HEK293 (cell line): ENCODE measurements at regions not wholly inside any gene's neighbourhood (a gene's known extent, or its start where the extent isn't known, plus 50 kb on each side); places are given as distances from the start of the nearest gene placed in this dataset.
"Not testable (repeated sequence)": the region's sequence is repeated elsewhere in the genome, so short reads cannot be mapped to it uniquely, and the experiment has no call there.

Experiments
- CTCF ChIA-PET: fragments of 350-600 bp; formaldehyde crosslinking; extraction: SDS; loops from one replicate; lab custom pipeline; 2021; ENCODE audit warnings: antibody characterized with exemption; lab: Yijun Ruan, JAX
- POLR2A ChIA-PET: fragments of 300-600 bp; formaldehyde crosslinking; extraction: SDS; loops from one replicate; lab custom pipeline; 2020; ENCODE audit warnings: antibody characterized with exemption, inconsistent platforms; lab: Yijun Ruan, JAX
- H3K27ac ChIP-seq: fragments of 200-500 bp; sonication (Bioruptor generic); 2 replicates; pipeline ENCODE4 v1.5.1; 2014; ENCODE audit warnings: low read depth, low read length, control low read depth, inconsistent platforms; ENCODE audit errors: extremely low read depth
- H3K36me3 ChIP-seq, 2 experiments: fragments of 200-500 bp in 1 of 2; sonication (Bioruptor generic) in 1 of 2; 1 replicate in 1 of 2; 2 replicates in 1 of 2; pipeline ENCODE4 v1.5.1; 2014 to 2017; ENCODE audit warnings: inconsistent platforms in 2 of 2, low read length in 2 of 2; ENCODE audit not compliant: control insufficient read depth in 2 of 2, insufficient read depth in 1 of 2
- H3K4me1 ChIP-seq: fragments of 200-500 bp; sonication (Bioruptor generic); 2 replicates; pipeline ENCODE4 v1.5.1; 2014; ENCODE audit warnings: mild to moderate bottlenecking, low read length, inconsistent platforms; ENCODE audit not compliant: control insufficient read depth, insufficient read depth
- H3K4me3 ChIP-seq: 2 replicates; pipeline ENCODE4 v1.5.1; 2011; ENCODE audit warnings: low read depth, mild to moderate bottlenecking, control low read depth, low read length, moderate library complexity
- H3K9me3 ChIP-seq: fragments of 200-500 bp; sonication (Bioruptor generic); 2 replicates; pipeline ENCODE4 v1.5.1; 2014; ENCODE audit warnings: low read depth, low read length, inconsistent platforms; ENCODE audit not compliant: control insufficient read depth, insufficient read depth
- BCL6B ChIP-seq: fragments of 450-650 bp; formaldehyde crosslinking; IDR thresholded peaks from 2 replicates; pipeline ENCODE4 v1.5.1; 2017; ENCODE audit warnings: missing biosample characterization, missing genetic modification characterization
- GFI1B ChIP-seq: fragments of 450-650 bp; formaldehyde crosslinking; IDR thresholded peaks from 2 replicates; pipeline ENCODE4 v1.5.1; 2016; ENCODE audit warnings: missing biosample characterization, missing genetic modification characterization
- GLIS2 ChIP-seq: fragments of 450-650 bp; formaldehyde crosslinking; IDR thresholded peaks from 2 replicates; pipeline ENCODE4 v1.5.1; 2016; ENCODE audit warnings: missing biosample characterization, missing genetic modification characterization
- HOXA7 ChIP-seq: sonication (generic); formaldehyde crosslinking; IDR thresholded peaks from 2 replicates; pipeline ENCODE4 v1.8.1; 2022; ENCODE audit warnings: missing genetic modification reagents, borderline replicate concordance
- KLF1 ChIP-seq: fragments of 450-650 bp; formaldehyde crosslinking; IDR thresholded peaks from 2 replicates; pipeline ENCODE4 v1.5.1; 2016; ENCODE audit warnings: missing biosample characterization, missing genetic modification characterization
- KLF17 ChIP-seq: fragments of 450-650 bp; formaldehyde crosslinking; IDR thresholded peaks from 2 replicates; pipeline ENCODE4 v1.5.1; 2016; ENCODE audit warnings: missing biosample characterization, missing genetic modification characterization
- SALL2 ChIP-seq: fragments of 450-650 bp; formaldehyde crosslinking; IDR thresholded peaks from 2 replicates; pipeline ENCODE4 v1.5.0; 2017; ENCODE audit warnings: missing biosample characterization, mild to moderate bottlenecking, missing genetic modification characterization, borderline replicate concordance
- SCRT2 ChIP-seq: fragments of 450-650 bp; formaldehyde crosslinking; IDR thresholded peaks from 2 replicates; pipeline ENCODE4 v1.5.1; 2016; ENCODE audit warnings: missing biosample characterization, missing genetic modification characterization
- SP7 ChIP-seq: fragments of 450-650 bp; formaldehyde crosslinking; IDR thresholded peaks from 2 replicates; pipeline ENCODE4 v1.5.1; 2016; ENCODE audit warnings: missing biosample characterization, missing genetic modification characterization
- YY2 ChIP-seq: fragments of 450-650 bp; formaldehyde crosslinking; IDR thresholded peaks from 2 replicates; pipeline ENCODE4 v1.5.1; 2016; ENCODE audit warnings: missing biosample characterization, missing genetic modification characterization
- ZBTB49 ChIP-seq: fragments of 450-650 bp; formaldehyde crosslinking; IDR thresholded peaks from 2 replicates; pipeline ENCODE4 v1.5.1; 2016; ENCODE audit warnings: missing biosample characterization, missing genetic modification characterization, low read depth
- ZFHX2 ChIP-seq: fragments of 450-650 bp; formaldehyde crosslinking; conservative IDR thresholded peaks from 2 replicates; pipeline ENCODE4 v1.5.1; 2016; ENCODE audit warnings: missing biosample characterization, missing genetic modification characterization
- ZIC2 ChIP-seq: fragments of 450-650 bp; formaldehyde crosslinking; IDR thresholded peaks from 2 replicates; pipeline ENCODE4 v1.5.1; 2016; ENCODE audit warnings: missing biosample characterization, missing genetic modification characterization
- ZNF146 ChIP-seq: fragments of 450-650 bp; formaldehyde crosslinking; IDR thresholded peaks from 2 replicates; pipeline ENCODE4 v1.5.1; 2016; ENCODE audit warnings: missing biosample characterization, missing genetic modification characterization
- ZNF155 ChIP-seq: fragments of 450-650 bp; formaldehyde crosslinking; IDR thresholded peaks from 2 replicates; pipeline ENCODE4 v1.5.1; 2016; ENCODE audit warnings: missing biosample characterization, missing genetic modification characterization
- ZNF169 ChIP-seq: fragments of 450-650 bp; formaldehyde crosslinking; IDR thresholded peaks from 2 replicates; pipeline ENCODE4 v1.5.1; 2016; ENCODE audit warnings: missing biosample characterization, missing genetic modification characterization
- ZNF184 ChIP-seq: fragments of 450-650 bp; IDR thresholded peaks from 2 replicates; pipeline ENCODE4 v1.5.1; 2018; ENCODE audit warnings: missing biosample characterization, mild to moderate bottlenecking, missing genetic modification characterization
- ZNF248 ChIP-seq: fragments of 450-650 bp; formaldehyde crosslinking; IDR thresholded peaks from 2 replicates; pipeline ENCODE4 v1.5.1; 2017; ENCODE audit warnings: missing biosample characterization, missing genetic modification characterization
- ZNF324 ChIP-seq: fragments of 450-650 bp; formaldehyde crosslinking; IDR thresholded peaks from 2 replicates; pipeline ENCODE4 v1.5.1; 2016; ENCODE audit warnings: missing biosample characterization, missing genetic modification characterization
- ZNF423 ChIP-seq: fragments of 450-650 bp; formaldehyde crosslinking; IDR thresholded peaks from 2 replicates; pipeline ENCODE4 v1.5.1; 2016; ENCODE audit warnings: missing biosample characterization, missing genetic modification characterization
- ZNF501 ChIP-seq: fragments of 450-650 bp; formaldehyde crosslinking; IDR thresholded peaks from 2 replicates; pipeline ENCODE4 v1.5.1; 2016; ENCODE audit warnings: missing biosample characterization, missing genetic modification characterization
- ZNF521 ChIP-seq: fragments of 450-650 bp; formaldehyde crosslinking; IDR thresholded peaks from 2 replicates; pipeline ENCODE4 v1.5.1; 2017; ENCODE audit warnings: missing biosample characterization, mild to moderate bottlenecking, missing genetic modification characterization
- ZNF529 ChIP-seq: fragments of 450-650 bp; formaldehyde crosslinking; IDR thresholded peaks from 2 replicates; pipeline ENCODE4 v1.5.1; 2017; ENCODE audit warnings: missing genetic modification characterization, missing biosample characterization; ENCODE audit not compliant: insufficient replicate concordance
- ZNF610 ChIP-seq: fragments of 450-650 bp; formaldehyde crosslinking; IDR thresholded peaks from 2 replicates; pipeline ENCODE4 v1.5.1; 2016; ENCODE audit warnings: missing biosample characterization, missing genetic modification characterization, borderline replicate concordance
- ZNF621 ChIP-seq: fragments of 450-650 bp; formaldehyde crosslinking; IDR thresholded peaks from 2 replicates; pipeline ENCODE4 v1.5.1; 2017; ENCODE audit warnings: missing biosample characterization, missing genetic modification characterization
- ZNF843 ChIP-seq: fragments of 450-650 bp; formaldehyde crosslinking; IDR thresholded peaks from 2 replicates; pipeline ENCODE4 v1.5.1; 2016; ENCODE audit warnings: missing biosample characterization, missing genetic modification characterization
- ZSCAN23 ChIP-seq: fragments of 450-650 bp; formaldehyde crosslinking; IDR thresholded peaks from 2 replicates; pipeline ENCODE4 v1.5.1; 2016; ENCODE audit warnings: missing biosample characterization, missing genetic modification characterization

- POLR2A ChIA-PET, H3K9me3 ChIP-seq, H3K4me3 ChIP-seq, H3K27ac ChIP-seq, H3K36me3 ChIP-seq, H3K4me1 ChIP-seq: not testable (repeated sequence)
- TF ChIP-seq ZNF184 (tag by site-specific recombination), result peak; percentile 92
- TF ChIP-seq SCRT2 (tag by site-specific recombination), result 0 out of 2 replicates have a peak, but pooled peaks have one; percentile 11
- CTCF ChIA-PET, result interaction anchor here (0.6 to 2.6 kb wide), 3 partner anchors 28 to 398 kb away, joined by 3 to 22 read pairs (median 3); no protein-coding TSS in a partner anchor
Measured at GRCh38 chr17:27208370-27208769, 85.5 kb upstream of the WSB1 start.

- ChIA-PET CTCF (interaction anchor here (0.6 kb wide), 1 partner anchor 499 kb away, joined by 4 read pairs; no protein-coding TSS in a partner anchor), POLR2A (no interaction called here)
- H3K36me3 ChIP-seq, result no peaks in the 10 kb centered on the region
- H3K9me3 ChIP-seq, result no peaks in the 10 kb centered on the region
- H3K4me3 ChIP-seq, result no peak overlapping the region
- no peak for TF ChIP-seq SP7 (tag by site-specific recombination)
- no peak for TF ChIP-seq BCL6B (tag by site-specific recombination)
- TF ChIP-seq ZNF501 (tag by site-specific recombination), result no peak
- no peak for TF ChIP-seq ZNF621 (tag by site-specific recombination)
- no peak for TF ChIP-seq ZNF155 (tag by site-specific recombination)
- no peak for TF ChIP-seq ZNF248 (tag by site-specific recombination)
- TF ChIP-seq ZNF324, result no peak
- no peak for TF ChIP-seq YY2 (tag by site-specific recombination)
- TF ChIP-seq GLIS2 (tag by site-specific recombination), result no peak
- no peak for TF ChIP-seq ZSCAN23
- no peak overlapping the region for H3K27ac ChIP-seq
- no peaks in the 10 kb centered on the region for H3K4me1 ChIP-seq
Measured at GRCh38 chr17:27209316-27209715, 84.6 kb upstream of the WSB1 start.

- H3K4me1 ChIP-seq, H3K9me3 ChIP-seq, H3K4me3 ChIP-seq, CTCF ChIA-PET, POLR2A ChIA-PET, H3K27ac ChIP-seq, H3K36me3 ChIP-seq: not testable (repeated sequence)
Measured at GRCh38 chr17:27210809-27211208, 83.1 kb upstream of the WSB1 start.

GRCh38 chr17:27216836-27217235, 77.1 kb upstream of the WSB1 start:
- no peak overlapping the region for H3K4me3 ChIP-seq
- H3K27ac ChIP-seq, result no peak overlapping the region
- no peaks in the 10 kb centered on the region for H3K36me3 ChIP-seq
- ChIA-PET CTCF (interaction anchor here (0.7 kb wide), 2 partner anchors 15 to 407 kb away, joined by 3 to 4 read pairs; no protein-coding TSS in a partner anchor), POLR2A (no interaction called here)
- H3K4me1 ChIP-seq, result no peaks in the 10 kb centered on the region
- H3K9me3 ChIP-seq, result no peaks in the 10 kb centered on the region
- TF ChIP-seq ZNF843 (tag by site-specific recombination) (no peak), SALL2 (no peak), HOXA7 (no peak), ZFHX2 (no peak), GFI1B (tag by site-specific recombination) (no peak), ZNF521 (tag by site-specific recombination) (no peak), ZNF610 (tag by site-specific recombination) (no peak), KLF17 (no peak), ZIC2 (tag by site-specific recombination) (no peak), ZNF529 (tag by site-specific recombination) (no peak), ZBTB49 (no peak), ZNF423 (tag by site-specific recombination) (no peak), ZNF146 (tag by site-specific recombination) (no peak), KLF1 (tag by site-specific recombination) (no peak), ZNF169 (tag by site-specific recombination) (no peak)
